Neural cell (in vitro differentiated cells): ENCODE measurements at regions not wholly inside any gene's neighbourhood (a gene's known extent, or its start where the extent isn't known, plus 50 kb on each side); places are given as distances from the start of the nearest gene placed in this dataset.

Experiments
- CTCF ChIP-seq: fragments of 450-650 bp; IDR thresholded peaks from 2 replicates; pipeline ENCODE4 v1.5.1; 2014; ENCODE audit warnings: antibody characterized with exemption, mild to moderate bottlenecking, moderate library complexity; ENCODE audit not compliant: poor library complexity, severe bottlenecking
- EZH2 ChIP-seq: fragments of 200-600, 300-800 bp; shearing (Covaris generic), sonication (generic); IDR thresholded peaks from 2 replicates; pipeline ENCODE4 v1.6.1; 2014; ENCODE audit warnings: antibody characterized with exemption, low read length, borderline replicate concordance, mild to moderate bottlenecking; ENCODE audit not compliant: insufficient read depth, poor library complexity, severe bottlenecking
- MXI1 ChIP-seq: fragments of 450-650 bp; conservative IDR thresholded peaks from 2 replicates; pipeline ENCODE4 v1.6.1; 2014; ENCODE audit warnings: antibody characterized with exemption, mild to moderate bottlenecking; ENCODE audit not compliant: poor library complexity, severe bottlenecking
- POLR2AphosphoS5 ChIP-seq: IDR thresholded peaks from 2 replicates; pipeline ENCODE4 v1.6.1; 2012
- SMC3 ChIP-seq: fragments of 450-650 bp; conservative IDR thresholded peaks from 2 replicates; pipeline ENCODE4 v1.6.1; 2014; ENCODE audit warnings: antibody characterized with exemption, mild to moderate bottlenecking, moderate library complexity; ENCODE audit not compliant: poor library complexity

GRCh38 chr7:130913639-130914553 lies 179.9 kb upstream of the KLF14 start:
- TF ChIP-seq POLR2AphosphoS5: no peak
- no peak for TF ChIP-seq CTCF
- no peak for TF ChIP-seq EZH2
- no peak for TF ChIP-seq MXI1
- no peak for TF ChIP-seq SMC3
